ENCODE measurements at regions not wholly inside any gene's neighbourhood (a gene's known extent, or its start where the extent isn't known, plus 50 kb on each side); places are given as distances from the start of the nearest gene placed in this dataset.

DNA sequence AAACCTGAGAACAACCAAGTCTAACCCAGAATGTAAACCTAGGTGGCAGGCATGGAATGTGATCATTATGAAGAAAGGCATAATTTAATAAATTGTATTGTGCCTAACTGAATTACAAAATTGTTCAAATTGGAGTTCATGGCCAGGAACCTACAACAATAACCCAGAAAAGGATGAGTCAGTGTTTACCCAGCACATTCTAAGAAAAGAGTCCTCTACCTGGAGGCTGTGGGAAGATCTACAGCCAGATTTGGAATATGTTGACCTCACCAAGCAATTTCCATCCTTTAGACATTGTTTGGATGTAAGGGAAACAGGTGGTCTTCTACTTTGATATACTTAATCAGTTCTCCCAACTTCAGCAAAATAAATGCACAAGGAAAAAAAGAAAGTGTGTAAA lies 152.2 kb downstream of the TMEM161B start:
- TF ChIP-seq, protein P1, sequence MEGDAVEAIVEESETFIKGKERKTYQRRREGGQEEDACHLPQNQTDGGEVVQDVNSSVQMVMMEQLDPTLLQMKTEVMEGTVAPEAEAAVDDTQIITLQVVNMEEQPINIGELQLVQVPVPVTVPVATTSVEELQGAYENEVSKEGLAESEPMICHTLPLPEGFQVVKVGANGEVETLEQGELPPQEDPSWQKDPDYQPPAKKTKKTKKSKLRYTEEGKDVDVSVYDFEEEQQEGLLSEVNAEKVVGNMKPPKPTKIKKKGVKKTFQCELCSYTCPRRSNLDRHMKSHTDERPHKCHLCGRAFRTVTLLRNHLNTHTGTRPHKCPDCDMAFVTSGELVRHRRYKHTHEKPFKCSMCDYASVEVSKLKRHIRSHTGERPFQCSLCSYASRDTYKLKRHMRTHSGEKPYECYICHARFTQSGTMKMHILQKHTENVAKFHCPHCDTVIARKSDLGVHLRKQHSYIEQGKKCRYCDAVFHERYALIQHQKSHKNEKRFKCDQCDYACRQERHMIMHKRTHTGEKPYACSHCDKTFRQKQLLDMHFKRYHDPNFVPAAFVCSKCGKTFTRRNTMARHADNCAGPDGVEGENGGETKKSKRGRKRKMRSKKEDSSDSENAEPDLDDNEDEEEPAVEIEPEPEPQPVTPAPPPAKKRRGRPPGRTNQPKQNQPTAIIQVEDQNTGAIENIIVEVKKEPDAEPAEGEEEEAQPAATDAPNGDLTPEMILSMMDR (conservative IDR thresholded peaks at IDR 0.05 in 1 of 2, IDR thresholded peaks at IDR 0.05 in 1 of 2; ENCODE audit: low read depth in 1 of 2, low read length in 2 of 2): no peak
- TF ChIP-seq EZH2 (IDR thresholded peaks at IDR 0.05; ENCODE audit: low read length, missing control alignments): no peak
